GM12878 (cell line): ENCODE measurements at regions not wholly inside any gene's neighbourhood (a gene's known extent, or its start where the extent isn't known, plus 50 kb on each side); places are given as distances from the start of the nearest gene placed in this dataset.

ENCODE experiments used
- ATAC-seq: fragments of 200-7000 bp; cut with Tn5 transposase; 3 replicates; pipeline ENCODE4 v1.9.1; 2020; ENCODE audit warnings: mild to moderate bottlenecking, moderate library complexity
- BruUV-seq: library from RNA; stranded (reverse); fragments of 400-500 nt; replicated peaks from 2 replicates; lab custom pipeline; 2021; lab: Mats Ljungman, UMichigan
- CTCF ChIA-PET: fragments of 300-600 bp; sonication (Branson Sonifier 250); formaldehyde crosslinking; extraction: SDS; loops from one replicate; lab custom pipeline; 2021; ENCODE audit warnings: inconsistent platforms; lab: Yijun Ruan, JAX
- POLR2A ChIA-PET: fragments of 350-600 bp; formaldehyde crosslinking; extraction: SDS; loops from one replicate; lab custom pipeline; 2021; ENCODE audit warnings: inconsistent platforms; lab: Charles Lee
- RAD21 ChIA-PET: fragments of 300-600 bp; sonication (Branson Sonifier 250); formaldehyde crosslinking; loops from one replicate; lab custom pipeline; 2023; ENCODE audit warnings: antibody characterized with exemption; ENCODE audit not compliant: unreplicated experiment; lab: Charles Lee
- SMC1A ChIA-PET: fragments of 300-600 bp; sonication (Branson Sonifier 250); formaldehyde crosslinking; loops from one replicate; lab custom pipeline; 2023; ENCODE audit not compliant: unreplicated experiment, uncharacterized antibody; lab: Charles Lee
- DNase-seq: peaks from one replicate; pipeline ENCODE4 v3.0.0-alpha.2; 2011; ENCODE audit warnings: low read depth, low spot score
- FAIRE-seq: peaks from 3 replicates; lab custom pipeline; 2011; peaks lifted over from hg19 to GRCh38; lab: Jason Lieb, UNC
- H2AFZ ChIP-seq: 2 replicates; pipeline ENCODE4 v1.6.0; 2011; ENCODE audit warnings: low read depth, low read length, control low read depth; ENCODE audit not compliant: control insufficient read depth
- H3K27ac ChIP-seq: 2 replicates; pipeline ENCODE4 v1.5.1; 2011; ENCODE audit warnings: control low read depth; ENCODE audit not compliant: control insufficient read depth, insufficient read depth
- H3K27me3 ChIP-seq, 2 experiments: replicated peaks in 1 of 2; 2 replicates each; pipeline versions ENCODE4 v1.6.0 to v1.6.1; 2011; ENCODE audit warnings: low read length in 1 of 2; ENCODE audit not compliant: control insufficient read depth in 2 of 2, insufficient read depth in 2 of 2
- H3K36me3 ChIP-seq, 2 experiments: 2 replicates each; pipeline ENCODE4 v1.5.1; 2011; ENCODE audit warnings: low read length in 1 of 2; ENCODE audit not compliant: control insufficient read depth in 2 of 2, insufficient read depth in 2 of 2
- H3K4me1 ChIP-seq: 2 replicates; pipeline ENCODE4 v1.6.1; 2011; ENCODE audit warnings: mild to moderate bottlenecking, low read length, moderate library complexity, mixed read lengths; ENCODE audit not compliant: control insufficient read depth, insufficient read depth
- H3K4me2 ChIP-seq: 2 replicates; pipeline ENCODE4 v1.6.0; 2011; ENCODE audit warnings: control low read depth; ENCODE audit not compliant: control insufficient read depth, insufficient read depth
- H3K4me3 ChIP-seq: fragments of 200-600 bp; sonication (generic); 2 replicates; pipeline ENCODE4 v1.5.1; 2016
- H3K79me2 ChIP-seq: 2 replicates; pipeline ENCODE4 v1.6.0; 2011; ENCODE audit warnings: low read length; ENCODE audit not compliant: control insufficient read depth, insufficient read depth
- H3K9ac ChIP-seq: 2 replicates; pipeline ENCODE4 v1.8.0; 2011; ENCODE audit warnings: low read length, control low read depth, mixed read lengths; ENCODE audit not compliant: control insufficient read depth, insufficient read depth
- H3K9me3 ChIP-seq: replicated peaks from 3 replicates; pipeline ENCODE4 v1.5.1; 2011; ENCODE audit warnings: mild to moderate bottlenecking, low read length; ENCODE audit not compliant: control insufficient read depth, insufficient read depth
- H4K20me1 ChIP-seq: 2 replicates; pipeline ENCODE4 v1.6.0; 2011; ENCODE audit not compliant: control insufficient read depth, insufficient read depth
- ATF3 ChIP-seq: IDR thresholded peaks from 2 replicates; pipeline ENCODE4 v1.6.1; 2011; ENCODE audit warnings: low read depth, mild to moderate bottlenecking, low read length, moderate library complexity, borderline replicate concordance; ENCODE audit errors: extremely low read depth
- CHD1 ChIP-seq: IDR thresholded peaks from 2 replicates; pipeline ENCODE4 v1.6.1; 2012; ENCODE audit warnings: low read depth, low read length, improper control_type of control experiment
- HDAC6 ChIP-seq: fragments of 200-600 bp; sonication (generic); IDR thresholded peaks from one replicate; pipeline ENCODE4 v1.8.0; 2017; ENCODE audit warnings: antibody characterized with exemption; ENCODE audit not compliant: unreplicated experiment
- IRF4 ChIP-seq: IDR thresholded peaks from 2 replicates; pipeline ENCODE4 v1.6.1; 2011; ENCODE audit warnings: low read depth, low read length
- IRF5 ChIP-seq: fragments of 450-650 bp; IDR thresholded peaks from 2 replicates; pipeline ENCODE4 v1.6.1; 2017; ENCODE audit warnings: borderline replicate concordance
- LARP7 ChIP-seq: fragments of 450-650 bp; IDR thresholded peaks from 2 replicates; pipeline ENCODE4 v1.6.1; 2017; ENCODE audit warnings: mild to moderate bottlenecking
- NR2C2 ChIP-seq: IDR thresholded peaks from 2 replicates; pipeline ENCODE4 v1.6.1; 2011; ENCODE audit warnings: borderline replicate concordance, low read depth; ENCODE audit not compliant: control insufficient read depth, insufficient read length
- SIX5 ChIP-seq: IDR thresholded peaks from 2 replicates; pipeline ENCODE4 v1.6.1; 2011; ENCODE audit warnings: mild to moderate bottlenecking, low read depth, low read length, moderate library complexity; ENCODE audit not compliant: severe bottlenecking
- SMC3 ChIP-seq: IDR thresholded peaks from 2 replicates; pipeline ENCODE4 v1.6.1; 2011; ENCODE audit warnings: low read length, improper control_type of control experiment, borderline replicate concordance
- SREBF2 ChIP-seq: IDR thresholded peaks from 2 replicates; pipeline ENCODE4 v1.6.1; 2012; ENCODE audit warnings: mild to moderate bottlenecking, low read length
- TARDBP ChIP-seq: IDR thresholded peaks from 2 replicates; pipeline ENCODE4 v1.6.1; 2016; ENCODE audit warnings: borderline replicate concordance
- TCF12 ChIP-seq: IDR thresholded peaks from 2 replicates; pipeline ENCODE4 v1.6.1; 2011; ENCODE audit warnings: low read depth, mild to moderate bottlenecking, low read length
- TCF3 ChIP-seq: IDR thresholded peaks from 2 replicates; pipeline ENCODE4 v1.6.1; 2012; ENCODE audit warnings: low read depth, mild to moderate bottlenecking, low read length, borderline replicate concordance; ENCODE audit not compliant: insufficient read depth
- ZNF274 ChIP-seq: IDR thresholded peaks from one replicate; pipeline ENCODE4 v1.8.0; 2011; ENCODE audit not compliant: insufficient read length, insufficient read depth
- WGBS: methylation state at CpG from one replicate; pipeline ENCODE4 v1.1.6; 2016; ENCODE audit warnings: low lambda C conversion rate; ENCODE audit not compliant: insufficient replicate concordance, insufficient coverage; ENCODE audit errors: missing lambda C conversion rate; 5-methylcytosine and 5-hydroxymethylcytosine counted together
- in situ Hi-C: fragments of 300-500 bp; cut with MboI; formaldehyde crosslinking; loops from 9 replicates; pipeline ENCODE4 v1.14.3; 2018; ENCODE audit warnings: mixed read lengths
- intact Hi-C: fragments of 100-400 bp; cut with micrococcal nuclease; formaldehyde crosslinking; loops from one replicate; pipeline ENCODE4 v1.14.2; 2022; ENCODE audit not compliant: unreplicated experiment
- TF ChIP-seq, protein P1 (sequence below): fragments of 450-650 bp; IDR thresholded peaks from 2 replicates; pipeline ENCODE4 v1.6.1; 2017; ENCODE audit warnings: mild to moderate bottlenecking

GRCh38 chr4:185916683-185917082 lies 104.7 kb upstream of the SORBS2 start:
- Histone ChIP-seq H3K4me1 (no peaks in the 10 kb centered on the region), H3K27ac (no peak overlapping the region), H3K36me3 (no peaks in the 10 kb centered on the region), H3K4me3 (no peak overlapping the region), H3K27me3 (no peaks in the 10 kb centered on the region), H2AFZ (no peak overlapping the region), H3K9ac (no peak overlapping the region), H4K20me1 (no peaks in the 10 kb centered on the region), H3K9me3 (no peaks in the 10 kb centered on the region), H3K4me2 (no peak overlapping the region), H3K79me2 (no peaks in the 10 kb centered on the region)
- FAIRE-seq (no peak), DNase-seq (no peak), ATAC-seq (no peak)
- 2% methylated on average over 4 of the region's 4 CpGs for WGBS
- RAD21 ChIA-PET, result no interaction called here
- SMC1A ChIA-PET, result no interaction called here
- POLR2A ChIA-PET, result no interaction called here
- TF ChIP-seq SIX5 (no peak), CHD1 (no peak), IRF5 (no peak), SREBF2 (no peak), TARDBP (no peak)
- intact Hi-C loops (no loop called here), in situ Hi-C loops (no loop called here)
- CTCF ChIA-PET, result no interaction called here
- BruUV-seq, result no TSS peak

DNA sequence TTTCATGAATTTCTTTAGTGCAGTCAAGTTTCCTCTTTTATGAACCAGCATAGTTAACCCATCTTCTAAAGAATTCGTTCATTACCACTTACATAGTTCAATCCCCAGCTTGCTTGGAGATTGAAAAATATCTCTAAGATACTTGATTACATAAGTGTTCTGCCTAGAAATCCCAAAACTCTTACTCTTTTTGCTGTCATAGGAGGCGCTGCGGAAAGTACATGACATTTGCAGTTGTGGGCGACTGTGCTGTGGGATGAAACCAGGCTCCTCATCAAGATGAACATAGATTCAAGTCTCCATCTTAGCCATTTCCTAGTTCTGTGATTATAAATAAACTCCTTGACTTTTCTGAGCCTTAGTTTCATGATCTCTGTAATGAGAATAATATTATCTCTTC lies 107.1 kb upstream of the SORBS2 start:
- Histone ChIP-seq H3K9ac (no peak overlapping the region), H3K4me1 (no peaks in the 10 kb centered on the region), H2AFZ (no peak overlapping the region), H3K4me2 (no peak overlapping the region), H3K79me2 (no peaks in the 10 kb centered on the region), H3K27me3 (no peaks in the 10 kb centered on the region), H3K27ac (no peak overlapping the region), H4K20me1 (no peaks in the 10 kb centered on the region), H3K36me3 (no peaks in the 10 kb centered on the region), H3K4me3 (no peak overlapping the region), H3K9me3 (no peaks in the 10 kb centered on the region)
- BruUV-seq, result no TSS peak
- RAD21 ChIA-PET, result no interaction called here
- WGBS, result 65% methylated on average over 4 of the region's 4 CpGs
- SMC1A ChIA-PET, result no interaction called here
- no peak for FAIRE-seq
- no peak for DNase-seq
- intact Hi-C loops (no loop called here), in situ Hi-C loops (no loop called here)
- ATAC-seq, result no peak
- CTCF ChIA-PET, result no interaction called here
- POLR2A ChIA-PET, result no interaction called here
- TF ChIP-seq LARP7 (no peak), IRF4 (no peak), NR2C2 (no peak), TCF12 (no peak), TCF3 (no peak), ZNF274 (no peak), SMC3 (no peak), HDAC6 (no peak), ATF3 (no peak)
- TF ChIP-seq, protein P1, sequence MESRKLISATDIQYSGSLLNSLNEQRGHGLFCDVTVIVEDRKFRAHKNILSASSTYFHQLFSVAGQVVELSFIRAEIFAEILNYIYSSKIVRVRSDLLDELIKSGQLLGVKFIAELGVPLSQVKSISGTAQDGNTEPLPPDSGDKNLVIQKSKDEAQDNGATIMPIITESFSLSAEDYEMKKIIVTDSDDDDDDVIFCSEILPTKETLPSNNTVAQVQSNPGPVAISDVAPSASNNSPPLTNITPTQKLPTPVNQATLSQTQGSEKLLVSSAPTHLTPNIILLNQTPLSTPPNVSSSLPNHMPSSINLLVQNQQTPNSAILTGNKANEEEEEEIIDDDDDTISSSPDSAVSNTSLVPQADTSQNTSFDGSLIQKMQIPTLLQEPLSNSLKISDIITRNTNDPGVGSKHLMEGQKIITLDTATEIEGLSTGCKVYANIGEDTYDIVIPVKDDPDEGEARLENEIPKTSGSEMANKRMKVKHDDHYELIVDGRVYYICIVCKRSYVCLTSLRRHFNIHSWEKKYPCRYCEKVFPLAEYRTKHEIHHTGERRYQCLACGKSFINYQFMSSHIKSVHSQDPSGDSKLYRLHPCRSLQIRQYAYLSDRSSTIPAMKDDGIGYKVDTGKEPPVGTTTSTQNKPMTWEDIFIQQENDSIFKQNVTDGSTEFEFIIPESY, result no peak
